GM08714 (cell line): ENCODE measurements at regions not wholly inside any gene's neighbourhood (a gene's known extent, or its start where the extent isn't known, plus 50 kb on each side); places are given as distances from the start of the nearest gene placed in this dataset.
"Not testable (repeated sequence)": the region's sequence is repeated elsewhere in the genome, so short reads cannot be mapped to it uniquely, and the experiment has no call there.

ENCODE experiments used
- H3K4me3 ChIP-seq: fragments of 200-500 bp; sonication (Bioruptor generic); 2 replicates; pipeline ENCODE4 v1.5.1; 2014; ENCODE audit warnings: mild to moderate bottlenecking, low read length, inconsistent platforms
- ZNF274 ChIP-seq: IDR thresholded peaks from 2 replicates; pipeline ENCODE4 v1.6.1; 2012; ENCODE audit warnings: mild to moderate bottlenecking, low read depth, low read length

- no peak overlapping the region for H3K4me3 ChIP-seq
- TF ChIP-seq ZNF274 = no peak
These were observed 115.6 kb downstream of the GLRX3 start for GRCh38 chr10:130251766-130252165.

GRCh38 chr10:130254243-130254642, 118.1 kb downstream of the GLRX3 start:
- H3K4me3 ChIP-seq = no peak overlapping the region
- no peak for TF ChIP-seq ZNF274

- no peak for TF ChIP-seq ZNF274
These were observed 118.5 kb downstream of the GLRX3 start for GRCh38 chr10:130254662-130255061.

GRCh38 chr10:130255777-130256176, 119.6 kb downstream of the GLRX3 start:
- H3K4me3 ChIP-seq = no peak overlapping the region
- no peak for TF ChIP-seq ZNF274

More at GRCh38 chr10:130254662-130255061, 118.5 kb downstream of the GLRX3 start:
- H3K4me3 ChIP-seq = no peak overlapping the region

GRCh38 chr10:130257897-130258296, 121.7 kb downstream of the GLRX3 start:
- no peak overlapping the region for H3K4me3 ChIP-seq
- no peak for TF ChIP-seq ZNF274

GRCh38 chr10:130259380-130259779, 123.2 kb downstream of the GLRX3 start:
- no peak overlapping the region for H3K4me3 ChIP-seq
- no peak for TF ChIP-seq ZNF274

- H3K4me3 ChIP-seq = no peak overlapping the region
- TF ChIP-seq ZNF274 = no peak
These were observed 125.1 kb downstream of the GLRX3 start for GRCh38 chr10:130261306-130261705.

- no peak for TF ChIP-seq ZNF274
- no peak overlapping the region for H3K4me3 ChIP-seq
These were observed 125.6 kb downstream of the GLRX3 start for GRCh38 chr10:130261766-130262165.

- no peak overlapping the region for H3K4me3 ChIP-seq
- no peak for TF ChIP-seq ZNF274
These were observed 127.1 kb downstream of the GLRX3 start for GRCh38 chr10:130263289-130263688.

GRCh38 chr10:130265542-130265941, 129.4 kb downstream of the GLRX3 start:
- H3K4me3 ChIP-seq = no peak overlapping the region
- no peak for TF ChIP-seq ZNF274

GRCh38 chr10:130282492-130283218, 146.5 kb downstream of the GLRX3 start:
- peak; percentile 90 for TF ChIP-seq ZNF274
- H3K4me3 ChIP-seq = no peak overlapping the region

GRCh38 chr10:130283219-130283545, 147.0 kb downstream of the GLRX3 start:
- TF ChIP-seq ZNF274 = peak; percentile 36
- H3K4me3 ChIP-seq = no peak overlapping the region

- not testable (repeated sequence) for H3K4me3 ChIP-seq
These were observed 159.6 kb downstream of the GLRX3 start for GRCh38 chr10:130295761-130296160.

- no peak for TF ChIP-seq ZNF274
- no peak overlapping the region for H3K4me3 ChIP-seq
These were observed 164.4 kb downstream of the GLRX3 start for GRCh38 chr10:130300608-130301020.

- no peak for TF ChIP-seq ZNF274
- H3K4me3 ChIP-seq = no peak overlapping the region
These were observed 165.1 kb downstream of the GLRX3 start for GRCh38 chr10:130301021-130301892.

- H3K4me3 ChIP-seq = no peak overlapping the region
- TF ChIP-seq ZNF274 = no peak
These were observed 190.8 kb downstream of the GLRX3 start for GRCh38 chr10:130326954-130327353.
